H1 (cell line): ENCODE measurements at regions not wholly inside any gene's neighbourhood (a gene's known extent, or its start where the extent isn't known, plus 50 kb on each side); places are given as distances from the start of the nearest gene placed in this dataset.

Source experiments
- CTCF ChIA-PET: fragments of 300-600 bp; sonication (Branson Sonifier 250); formaldehyde crosslinking; loops from one replicate; lab custom pipeline; 2021; ENCODE audit not compliant: partially characterized antibody; lab: Charles Lee
- POLR2A ChIA-PET: fragments of 300-600 bp; sonication (Branson Sonifier 250); formaldehyde crosslinking; loops from one replicate; lab custom pipeline; 2021; ENCODE audit warnings: inconsistent platforms; ENCODE audit not compliant: partially characterized antibody; lab: Charles Lee
- DNase-seq, 2 experiments: peaks; one replicate each; pipeline versions ENCODE4 v3.0.0 to v3.0.0-alpha.2; 2010 to 2022; ENCODE audit warnings: low spot score in 2 of 2, low read depth in 1 of 2, mixed read lengths in 1 of 2
- FAIRE-seq: peaks from 2 replicates; lab custom pipeline; 2011; peaks lifted over from hg19 to GRCh38; lab: Jason Lieb, UNC
- H2AFZ ChIP-seq: 2 replicates; pipeline ENCODE4 v1.8.1; 2012; ENCODE audit warnings: low read length, inconsistent platforms
- H2AK5ac ChIP-seq: 2 replicates; pipeline ENCODE4 v1.6.1; 2013; ENCODE audit warnings: low read depth, low read length
- H2BK120ac ChIP-seq: replicated peaks from 2 replicates; pipeline ENCODE3; 2013; ENCODE audit warnings: low read depth, low read length, inconsistent platforms
- H2BK12ac ChIP-seq: 2 replicates; pipeline ENCODE4 v1.6.1; 2013; ENCODE audit warnings: low read depth, low read length
- H2BK15ac ChIP-seq: 2 replicates; pipeline ENCODE4 v1.6.1; 2013; ENCODE audit warnings: low read length
- H2BK20ac ChIP-seq: 2 replicates; pipeline ENCODE4 v1.6.1; 2013; ENCODE audit warnings: low read length
- H2BK5ac ChIP-seq: 2 replicates; pipeline ENCODE4 v1.6.1; 2013; ENCODE audit warnings: low read depth, low read length
- H3K14ac ChIP-seq: 2 replicates; pipeline ENCODE4 v1.6.1; 2013; ENCODE audit warnings: inconsistent platforms; ENCODE audit not compliant: insufficient read length
- H3K18ac ChIP-seq: 2 replicates; pipeline ENCODE4 v1.6.1; 2013; ENCODE audit warnings: low read length; ENCODE audit errors: extremely low read depth
- H3K23ac ChIP-seq: 2 replicates; pipeline ENCODE4 v1.6.1; 2013; ENCODE audit warnings: inconsistent platforms; ENCODE audit not compliant: insufficient read length
- H3K23me2 ChIP-seq: 2 replicates; pipeline ENCODE4 v1.6.1; 2013; ENCODE audit warnings: low read depth, low read length
- H3K27ac ChIP-seq: 2 replicates; pipeline ENCODE4 v1.6.1; 2011; ENCODE audit warnings: low read depth, low read length, inconsistent platforms
- H3K27me3 ChIP-seq, 4 experiments: replicated peaks in 1 of 4; 1 replicate in 1 of 4; 2 replicates in 3 of 4; pipeline versions ENCODE4 v1.6.1 to v1.8.1; 2011 to 2013; ENCODE audit warnings: low read length in 3 of 4, mild to moderate bottlenecking in 3 of 4, inconsistent platforms in 2 of 4, mixed read lengths in 2 of 4, moderate library complexity in 1 of 4; ENCODE audit not compliant: control insufficient read depth in 3 of 4, insufficient read depth in 3 of 4; ENCODE audit errors: extremely low read depth in 1 of 4
- H3K36me3 ChIP-seq, 4 experiments: 2 replicates each; pipeline versions ENCODE4 v1.6.1 to v1.8.1; 2011 to 2013; ENCODE audit warnings: mild to moderate bottlenecking in 4 of 4, low read length in 3 of 4, moderate library complexity in 2 of 4, control low read depth in 1 of 4, inconsistent platforms in 1 of 4; ENCODE audit not compliant: insufficient read depth in 4 of 4, control insufficient read depth in 2 of 4
- H3K4ac ChIP-seq: replicated peaks from 2 replicates; pipeline ENCODE3; 2013; ENCODE audit warnings: low read length, low read depth, mixed read lengths, inconsistent platforms; ENCODE audit not compliant: insufficient read length
- H3K4me1 ChIP-seq, 4 experiments: replicated peaks in 1 of 4; 1 replicate in 1 of 4; 2 replicates in 3 of 4; pipeline versions ENCODE4 v1.6.1 to v1.8.1; 2011 to 2013; ENCODE audit warnings: low read length in 3 of 4, inconsistent platforms in 2 of 4, mixed read lengths in 1 of 4; ENCODE audit not compliant: insufficient read depth in 4 of 4, control insufficient read depth in 3 of 4
- H3K4me2 ChIP-seq, 2 experiments: 2 replicates each; pipeline versions ENCODE4 v1.6.1 to v1.8.1; 2011 to 2013; ENCODE audit warnings: low read depth in 2 of 2, low read length in 2 of 2, control low read depth in 1 of 2, inconsistent platforms in 1 of 2, mild to moderate bottlenecking in 1 of 2; ENCODE audit not compliant: insufficient read depth in 1 of 2
- H3K4me3 ChIP-seq, 4 experiments: fragments of 200-600, 300-600 bp in 1 of 4; sonication (generic), shearing (Covaris generic), sonication (Bioruptor Twin) in 1 of 4; 2 replicates each; pipeline versions ENCODE4 v1.5.1 to v1.8.1; 2011 to 2016; ENCODE audit warnings: low read length in 4 of 4, low read depth in 3 of 4, control low read depth in 2 of 4, inconsistent platforms in 2 of 4, mild to moderate bottlenecking in 2 of 4, mixed read lengths in 1 of 4, moderate library complexity in 1 of 4; ENCODE audit not compliant: insufficient read depth in 2 of 4; ENCODE audit errors: extremely low read depth in 1 of 4
- H3K56ac ChIP-seq: replicated peaks from 2 replicates; pipeline ENCODE3; 2013; ENCODE audit warnings: low read depth, mild to moderate bottlenecking, mixed read lengths, low read length, inconsistent platforms; ENCODE audit not compliant: insufficient read length
- H3K79me1 ChIP-seq: 2 replicates; pipeline ENCODE4 v1.6.1; 2013; ENCODE audit warnings: low read depth, low read length, control low read depth
- H3K79me2 ChIP-seq, 2 experiments: 2 replicates each; pipeline versions ENCODE4 v1.6.1 to v1.8.1; 2012 to 2013; ENCODE audit warnings: low read length in 2 of 2, mild to moderate bottlenecking in 2 of 2, inconsistent platforms in 1 of 2; ENCODE audit not compliant: insufficient read depth in 2 of 2, control insufficient read depth in 1 of 2
- H3K9ac ChIP-seq, 4 experiments: replicated peaks in 1 of 4; 1 replicate in 1 of 4; 2 replicates in 3 of 4; pipeline versions ENCODE4 v1.6.1 to v1.8.1; 2011 to 2013; ENCODE audit warnings: low read depth in 3 of 4, low read length in 3 of 4, control low read depth in 2 of 4, mild to moderate bottlenecking in 2 of 4, moderate library complexity in 2 of 4, inconsistent platforms in 1 of 4; ENCODE audit errors: extremely low read depth in 1 of 4
- H3K9me3 ChIP-seq, 2 experiments: 2 replicates each; pipeline versions ENCODE4 v1.6.1 to v1.8.1; 2012 to 2013; ENCODE audit warnings: mild to moderate bottlenecking in 2 of 2, moderate library complexity in 2 of 2, control low read depth in 1 of 2, inconsistent platforms in 1 of 2, low read depth in 1 of 2, low read length in 1 of 2, mixed read lengths in 1 of 2; ENCODE audit not compliant: insufficient read depth in 2 of 2
- H4K20me1 ChIP-seq, 2 experiments: replicated peaks in 1 of 2; 2 replicates each; pipeline versions ENCODE3 to v1.8.1; 2011 to 2013; ENCODE audit warnings: inconsistent platforms in 2 of 2, low read length in 2 of 2, mild to moderate bottlenecking in 1 of 2; ENCODE audit not compliant: insufficient read depth in 2 of 2, control insufficient read depth in 1 of 2
- H4K5ac ChIP-seq: 2 replicates; pipeline ENCODE4 v1.6.1; 2013; ENCODE audit warnings: low read length, low read depth, mixed read lengths, inconsistent platforms; ENCODE audit not compliant: insufficient read length
- H4K8ac ChIP-seq: 2 replicates; pipeline ENCODE4 v1.8.0; 2013; ENCODE audit warnings: mild to moderate bottlenecking, moderate library complexity, low read length, inconsistent platforms; ENCODE audit not compliant: insufficient read depth; ENCODE audit errors: extremely low read depth
- H4K91ac ChIP-seq: replicated peaks from 2 replicates; pipeline ENCODE3; 2013; ENCODE audit warnings: low read length, mixed read lengths, inconsistent platforms; ENCODE audit not compliant: insufficient read length
- CBX8 ChIP-seq: fragments of 300-800, 300-1000 bp; sonication (generic); IDR thresholded peaks from 2 replicates; pipeline ENCODE4 v1.7.1; 2016; ENCODE audit warnings: low read depth, low read length, borderline replicate concordance
- CREB1 ChIP-seq: IDR thresholded peaks from 2 replicates; pipeline ENCODE4 v1.6.1; 2012; ENCODE audit warnings: inconsistent platforms
- CTBP2 ChIP-seq: IDR thresholded peaks from 2 replicates; pipeline ENCODE4 v1.7.0; 2011; ENCODE audit warnings: borderline replicate concordance, mild to moderate bottlenecking, moderate library complexity, mixed read lengths, low read length; ENCODE audit not compliant: insufficient read depth, insufficient read length
- HDAC6 ChIP-seq: IDR thresholded peaks from one replicate; pipeline ENCODE4 v1.7.1; 2012; ENCODE audit warnings: low read depth, mild to moderate bottlenecking, inconsistent platforms, low read length, moderate library complexity
- JUN ChIP-seq: IDR thresholded peaks from 2 replicates; pipeline ENCODE4 v1.6.1; 2011; ENCODE audit warnings: low read depth, mild to moderate bottlenecking, improper control_type of control experiment, low read length
- JUND ChIP-seq: IDR thresholded peaks from 2 replicates; pipeline ENCODE4 v1.6.1; 2011; ENCODE audit warnings: mild to moderate bottlenecking, improper control_type of control experiment, low read length
- KDM4A ChIP-seq: IDR thresholded peaks from one replicate; pipeline ENCODE4 v1.7.1; 2012; ENCODE audit warnings: low read depth, mild to moderate bottlenecking, moderate library complexity, low read length, inconsistent platforms; ENCODE audit not compliant: severe bottlenecking
- KDM5A ChIP-seq: fragments of 200-600 bp; IDR thresholded peaks from 2 replicates; pipeline ENCODE4 v1.7.1; 2012; ENCODE audit warnings: mild to moderate bottlenecking, low read length, inconsistent platforms, mixed read lengths
- PHF8 ChIP-seq: fragments of 200-600 bp; sonication (generic); conservative IDR thresholded peaks from 2 replicates; pipeline ENCODE4 v1.7.1; 2012; ENCODE audit warnings: low read depth, mild to moderate bottlenecking, inconsistent platforms, low read length, moderate library complexity
- POU5F1 ChIP-seq: IDR thresholded peaks from 2 replicates; pipeline ENCODE4 v1.6.1; 2011; ENCODE audit warnings: low read depth, mild to moderate bottlenecking, low read length, moderate library complexity
- RAD21 ChIP-seq, 2 experiments: IDR thresholded peaks in 1 of 2; conservative IDR thresholded peaks in 1 of 2; 2 replicates each; pipeline ENCODE4 v1.6.1; 2011; ENCODE audit warnings: low read depth in 2 of 2, low read length in 2 of 2, improper control_type of control experiment in 1 of 2, inconsistent platforms in 1 of 2, mild to moderate bottlenecking in 1 of 2, moderate library complexity in 1 of 2
- SP4 ChIP-seq: IDR thresholded peaks from 2 replicates; pipeline ENCODE4 v1.6.1; 2012; ENCODE audit warnings: low read length, inconsistent platforms
- TAF1 ChIP-seq: IDR thresholded peaks from 2 replicates; pipeline ENCODE4 v1.6.1; 2011; ENCODE audit warnings: mild to moderate bottlenecking, low read depth, low read length
- TBP ChIP-seq: IDR thresholded peaks from 2 replicates; pipeline ENCODE4 v1.6.1; 2011; ENCODE audit warnings: low read depth, low read length, improper control_type of control experiment
- ZNF274 ChIP-seq: IDR thresholded peaks from 2 replicates; pipeline ENCODE4 v1.7.0; 2012; ENCODE audit warnings: low read length, borderline replicate concordance; ENCODE audit errors: extremely low read depth
- WGBS, 2 experiments: shearing (Covaris generic) in 1 of 2; methylation state at CpG; one replicate each; pipeline versions ENCODE4 v1.1.6 to v1.1.7; 2013 to 2015; ENCODE audit warnings: low lambda C conversion rate in 2 of 2, mixed read lengths in 2 of 2, inconsistent platforms in 1 of 2, low coverage in 1 of 2, missing lambda C conversion rate in 1 of 2; ENCODE audit not compliant: insufficient replicate concordance in 2 of 2, insufficient coverage in 1 of 2, insufficient read length in 1 of 2; ENCODE audit errors: extremely low coverage in 1 of 2, missing lambda C conversion rate in 1 of 2; 5-methylcytosine and 5-hydroxymethylcytosine counted together
- TF ChIP-seq, protein P1 (sequence below): IDR thresholded peaks from 2 replicates; pipeline ENCODE4 v1.6.1; 2012; ENCODE audit warnings: inconsistent platforms

DNA sequence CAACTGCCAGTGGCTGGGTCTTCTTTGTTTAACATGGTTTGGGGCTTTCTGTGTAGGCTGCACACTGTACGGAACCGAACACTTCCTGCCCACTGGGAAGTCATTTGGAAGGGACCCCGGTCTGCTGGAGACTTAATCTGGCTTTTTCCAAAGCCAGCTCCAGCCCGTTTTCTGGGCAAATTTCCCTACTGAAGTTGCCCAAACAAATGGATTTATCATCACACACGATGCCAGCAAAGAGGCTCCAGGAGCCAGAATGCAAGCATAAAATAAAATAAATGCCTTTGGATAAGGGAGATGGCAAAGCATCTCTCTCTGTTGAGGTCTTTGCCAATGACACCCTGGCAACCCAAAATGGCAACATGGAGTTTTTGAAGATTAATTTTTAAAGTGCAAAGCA is 259.9 kb upstream of the IRX3 start:
- no peak overlapping the region for H4K91ac ChIP-seq
- H3K36me3 ChIP-seq, result no peaks in the 10 kb centered on the region
- no peak overlapping the region for H2BK5ac ChIP-seq
- FAIRE-seq (no peak), DNase-seq (no peak)
- no peak overlapping the region for H2BK120ac ChIP-seq
- H3K27ac ChIP-seq, result no peak overlapping the region
- H3K23me2 ChIP-seq, result no peaks in the 10 kb centered on the region
- no peak overlapping the region for H2AK5ac ChIP-seq
- no peak overlapping the region for H2BK12ac ChIP-seq
- no peak overlapping the region for H2BK20ac ChIP-seq
- H3K4me1 ChIP-seq, result no peaks in the 10 kb centered on the region
- POLR2A ChIA-PET, result no interaction called here
- H3K27me3 ChIP-seq, result no peaks in the 10 kb centered on the region
- no peaks in the 10 kb centered on the region for H4K20me1 ChIP-seq
- WGBS, 2 experiments, result 91% methylated on average over 5 of the region's 5 CpGs; no CpG with 5 or more reads in 1 of the 2 experiments
- H2BK15ac ChIP-seq, result no peak overlapping the region
- H3K79me1 ChIP-seq, result no peaks in the 10 kb centered on the region
- no peak overlapping the region for H3K4ac ChIP-seq
- no peaks in the 10 kb centered on the region for H3K79me2 ChIP-seq
- no peak overlapping the region for H3K56ac ChIP-seq
- H3K14ac ChIP-seq, result no peak overlapping the region
- H3K18ac ChIP-seq, result no peak overlapping the region
- H3K9ac ChIP-seq, result no peak overlapping the region
- no peak overlapping the region for H3K4me2 ChIP-seq
- CTCF ChIA-PET, result no interaction called here
- H3K23ac ChIP-seq, result no peak overlapping the region
- H3K4me3 ChIP-seq, result no peak overlapping the region
- no peaks in the 10 kb centered on the region for H3K9me3 ChIP-seq
- H4K5ac ChIP-seq, result no peak overlapping the region
- peak overlapping the region; percentile 7; the same call in 1 of the 2 replicates for H2AFZ ChIP-seq
- no peak overlapping the region for H4K8ac ChIP-seq
- no peak for TF ChIP-seq TBP
- no peak for TF ChIP-seq SP4
- no peak for TF ChIP-seq ZNF274
- TF ChIP-seq JUN, result no peak
- TF ChIP-seq JUND, result no peak
- TF ChIP-seq POU5F1, result no peak
- TF ChIP-seq KDM5A, result no peak
- TF ChIP-seq CTBP2, result no peak
- no peak for TF ChIP-seq RAD21 (IDR thresholded peaks at IDR 0.05 in 1 of 2, conservative IDR thresholded peaks at IDR 0.05 in 1 of 2; ENCODE audit: low read depth in 2 of 2, low read length in 2 of 2)
- no peak for TF ChIP-seq HDAC6
- no peak for TF ChIP-seq TAF1
- no peak for TF ChIP-seq KDM4A
- no peak for TF ChIP-seq CBX8
- TF ChIP-seq, protein P1, sequence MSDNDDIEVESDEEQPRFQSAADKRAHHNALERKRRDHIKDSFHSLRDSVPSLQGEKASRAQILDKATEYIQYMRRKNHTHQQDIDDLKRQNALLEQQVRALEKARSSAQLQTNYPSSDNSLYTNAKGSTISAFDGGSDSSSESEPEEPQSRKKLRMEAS, result no peak
- no peak for TF ChIP-seq CREB1
- TF ChIP-seq PHF8, result no peak
